NB4 (cell line): ENCODE measurements at regions not wholly inside any gene's neighbourhood (a gene's known extent, or its start where the extent isn't known, plus 50 kb on each side); places are given as distances from the start of the nearest gene placed in this dataset.

Experiments used
- CTCF ChIP-seq: IDR thresholded peaks from one replicate; pipeline ENCODE4 v1.5.1; 2012; ENCODE audit warnings: low read depth, low read length
- MAX ChIP-seq: IDR thresholded peaks from 2 replicates; pipeline ENCODE4 v1.6.1; 2011; ENCODE audit warnings: low read depth, low read length
- POLR2A ChIP-seq: IDR thresholded peaks from 2 replicates; pipeline ENCODE4 v1.6.1; 2011; ENCODE audit warnings: mild to moderate bottlenecking; ENCODE audit not compliant: insufficient read length; ENCODE audit errors: extremely low read depth

DNA sequence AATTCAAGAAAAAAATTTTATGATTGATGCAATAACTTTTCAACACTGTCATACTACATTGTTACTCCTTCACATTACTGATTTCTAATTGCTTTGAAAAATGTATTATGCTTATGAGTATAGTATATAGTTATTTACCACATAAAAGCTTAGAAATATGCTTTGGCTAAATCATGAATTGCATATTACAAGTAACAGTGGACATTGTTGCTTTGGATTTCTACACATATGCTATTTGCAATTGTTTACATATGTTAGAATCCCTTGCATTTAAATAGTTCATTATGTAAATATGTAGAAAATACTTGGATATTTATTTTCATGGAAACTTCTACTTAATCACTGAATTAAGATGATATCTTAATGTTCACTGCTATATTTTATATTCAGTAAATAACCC is 577.5 kb downstream of the QKI start:
- TF ChIP-seq CTCF, result no peak
- TF ChIP-seq MAX, result no peak
- no peak for TF ChIP-seq POLR2A
